Lower leg skin (tissue), 3 donors: ENCODE measurements at regions not wholly inside any gene's neighbourhood (a gene's known extent, or its start where the extent isn't known, plus 50 kb on each side); places are given as distances from the start of the nearest gene placed in this dataset.

Experiments used
- POLR2A ChIP-seq, 2 donors: fragments of 450-650 bp; IDR thresholded peaks; one replicate each; pipeline ENCODE4 v1.6.1; 2016 to 2017; ENCODE audit warnings: antibody characterized with exemption in 2 of 2, mild to moderate bottlenecking in 1 of 2, moderate library complexity in 1 of 2
- TF ChIP-seq, protein P1 (sequence below), 3 donors: fragments of 450-650 bp; IDR thresholded peaks; one replicate each; pipeline ENCODE4 v1.5.1; 2016; ENCODE audit warnings: antibody characterized with exemption in 3 of 3, mild to moderate bottlenecking in 3 of 3, moderate library complexity in 2 of 3

DNA sequence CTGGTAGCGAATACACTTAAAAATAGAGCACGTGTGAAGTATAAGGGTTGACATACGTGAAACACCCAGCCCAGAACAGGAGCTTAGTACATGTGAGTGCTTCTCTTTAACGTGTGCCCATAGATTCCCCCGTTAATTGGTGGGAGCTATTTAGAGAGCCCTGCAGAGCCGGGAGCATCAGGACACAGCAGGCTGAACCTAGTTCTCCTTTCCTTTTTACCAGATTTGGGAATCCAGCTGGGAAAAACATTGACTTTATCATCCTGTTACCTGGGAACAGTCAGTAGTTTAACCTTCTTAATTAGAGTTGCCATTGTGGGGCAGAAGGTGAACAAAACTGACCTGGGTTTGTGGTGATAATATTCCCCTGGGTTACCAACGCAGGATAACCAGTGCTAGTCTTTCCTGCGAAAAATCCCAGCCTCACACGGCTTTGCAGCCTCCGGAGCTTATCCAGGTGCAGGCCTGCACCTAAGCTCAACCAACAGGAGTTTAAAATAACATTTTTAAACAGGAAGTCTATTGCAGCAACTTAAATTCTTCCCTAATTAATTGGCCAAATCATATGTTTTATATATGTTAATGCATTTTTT, 78.1 kb upstream of the SPTBN1 start:
- TF ChIP-seq, protein P1, sequence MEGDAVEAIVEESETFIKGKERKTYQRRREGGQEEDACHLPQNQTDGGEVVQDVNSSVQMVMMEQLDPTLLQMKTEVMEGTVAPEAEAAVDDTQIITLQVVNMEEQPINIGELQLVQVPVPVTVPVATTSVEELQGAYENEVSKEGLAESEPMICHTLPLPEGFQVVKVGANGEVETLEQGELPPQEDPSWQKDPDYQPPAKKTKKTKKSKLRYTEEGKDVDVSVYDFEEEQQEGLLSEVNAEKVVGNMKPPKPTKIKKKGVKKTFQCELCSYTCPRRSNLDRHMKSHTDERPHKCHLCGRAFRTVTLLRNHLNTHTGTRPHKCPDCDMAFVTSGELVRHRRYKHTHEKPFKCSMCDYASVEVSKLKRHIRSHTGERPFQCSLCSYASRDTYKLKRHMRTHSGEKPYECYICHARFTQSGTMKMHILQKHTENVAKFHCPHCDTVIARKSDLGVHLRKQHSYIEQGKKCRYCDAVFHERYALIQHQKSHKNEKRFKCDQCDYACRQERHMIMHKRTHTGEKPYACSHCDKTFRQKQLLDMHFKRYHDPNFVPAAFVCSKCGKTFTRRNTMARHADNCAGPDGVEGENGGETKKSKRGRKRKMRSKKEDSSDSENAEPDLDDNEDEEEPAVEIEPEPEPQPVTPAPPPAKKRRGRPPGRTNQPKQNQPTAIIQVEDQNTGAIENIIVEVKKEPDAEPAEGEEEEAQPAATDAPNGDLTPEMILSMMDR (IDR thresholded peaks at IDR 0.05) = no peak
- TF ChIP-seq POLR2A (IDR thresholded peaks at IDR 0.05) = no peak
